ENCODE measurements at regions not wholly inside any gene's neighbourhood (a gene's known extent, or its start where the extent isn't known, plus 50 kb on each side); places are given as distances from the start of the nearest gene placed in this dataset.

DNA sequence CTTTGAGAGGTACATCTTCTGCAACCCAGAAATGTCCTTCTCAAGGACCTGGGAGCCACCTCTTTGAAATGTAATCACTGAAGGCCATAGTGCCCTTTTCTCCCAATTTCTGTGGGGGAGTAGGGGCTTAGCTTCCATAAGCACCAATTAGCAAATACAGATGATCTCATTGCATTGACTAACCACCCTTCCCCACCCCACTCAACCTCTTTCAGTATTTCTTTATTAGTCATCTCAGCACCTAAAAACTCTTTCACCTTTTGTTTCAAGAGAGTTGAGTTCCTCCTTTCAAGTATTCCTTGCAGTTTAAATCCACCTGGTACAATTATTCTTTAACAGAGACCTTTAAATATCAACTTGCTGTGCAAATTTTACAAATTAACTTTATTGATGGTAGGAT lies 1011.8 kb upstream of the CDH2 start:
- DNase-seq: no peak

DNA sequence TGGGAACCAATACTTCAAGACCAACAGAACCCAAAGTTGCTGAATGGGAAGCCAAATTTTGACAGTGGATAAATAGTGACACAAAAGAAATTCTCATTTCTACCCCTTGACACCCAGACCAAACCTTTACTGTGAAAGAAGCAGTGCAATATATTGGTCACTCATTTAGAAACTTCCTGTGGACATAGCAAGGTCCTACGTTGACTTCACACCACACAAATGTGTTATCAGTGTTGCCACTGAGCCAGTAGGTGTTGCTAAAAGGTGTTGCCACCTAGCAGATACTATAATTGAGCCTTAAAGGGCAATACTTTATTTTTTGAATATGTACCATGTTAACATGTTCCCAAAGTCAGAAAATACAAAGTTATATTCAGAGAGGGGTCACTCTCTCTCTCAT lies 1008.9 kb upstream of the CDH2 start:
- no peak for DNase-seq

DNA sequence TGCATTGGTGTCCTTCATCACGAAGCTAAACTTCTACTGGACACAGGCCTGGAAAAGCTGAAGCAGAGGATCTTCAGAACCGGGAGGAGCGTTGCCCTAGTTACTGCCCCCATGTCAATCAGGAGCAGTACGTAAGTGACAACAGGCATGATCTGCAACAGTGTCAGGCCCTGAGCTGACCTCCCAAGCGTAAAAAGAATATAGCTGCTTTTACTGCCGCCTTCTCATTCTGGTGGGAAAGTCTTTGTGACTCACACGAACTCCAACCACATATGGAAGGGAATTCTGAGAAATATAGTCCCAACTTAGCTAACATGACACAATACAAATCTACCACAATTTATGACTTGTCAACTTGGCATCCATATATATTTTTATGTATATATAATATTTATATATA lies 1007.7 kb upstream of the CDH2 start:
- no peak for DNase-seq

DNA sequence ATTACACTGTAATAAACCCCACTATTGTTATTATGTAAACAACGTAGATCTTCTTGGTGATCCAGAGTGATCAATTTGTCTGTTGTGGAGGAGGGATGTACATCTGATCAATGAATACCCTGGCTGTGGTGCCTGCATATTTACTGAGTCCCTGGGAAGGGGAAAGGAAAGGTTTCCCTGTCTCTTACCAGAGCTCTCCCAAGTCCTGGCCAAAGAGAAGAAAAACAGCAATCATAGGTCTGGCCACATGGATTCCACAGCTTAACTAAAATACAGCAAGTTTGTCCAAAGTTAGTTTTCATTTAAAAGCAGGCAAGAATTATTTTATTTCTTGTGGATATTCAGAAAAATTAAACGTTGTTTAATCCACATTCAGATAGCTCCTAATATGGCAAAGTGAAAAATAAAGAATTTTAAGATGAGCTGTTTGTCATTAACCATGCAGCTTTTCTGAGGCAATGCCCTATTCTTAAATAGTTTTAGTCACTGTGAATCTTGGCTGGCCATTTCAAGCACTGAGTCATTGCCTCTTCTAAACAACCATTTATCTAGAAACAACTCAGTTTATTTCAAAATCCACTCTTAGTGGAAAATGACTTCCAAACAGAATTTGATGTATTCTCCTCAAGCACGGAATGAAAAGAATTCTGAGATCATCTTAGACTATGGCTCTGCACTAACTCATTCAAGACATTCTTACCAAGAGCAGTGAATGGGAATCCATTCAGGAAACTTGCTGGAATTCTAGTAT lies 1004.4 kb upstream of the CDH2 start:
- DNase-seq: peak in 1 of 14 donors; percentile 11

DNA sequence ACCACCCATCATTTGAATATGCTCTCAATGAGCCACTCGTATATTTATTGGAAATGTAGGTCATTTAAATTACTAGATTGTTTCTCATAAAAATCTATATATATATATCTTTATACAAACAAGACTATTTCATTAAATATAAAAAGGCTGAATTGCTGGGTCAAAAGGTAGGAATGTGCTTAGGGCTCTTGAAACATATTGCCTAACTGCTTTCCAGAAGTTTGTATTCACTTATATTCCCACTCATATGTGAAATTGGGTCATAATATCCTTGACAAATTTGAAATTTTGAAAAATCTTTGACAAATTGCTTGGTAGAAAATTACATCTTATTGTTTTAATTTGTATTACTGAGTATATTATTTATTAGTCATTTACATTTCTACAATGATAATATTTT lies 999.8 kb upstream of the CDH2 start:
- no peak for DNase-seq

DNA sequence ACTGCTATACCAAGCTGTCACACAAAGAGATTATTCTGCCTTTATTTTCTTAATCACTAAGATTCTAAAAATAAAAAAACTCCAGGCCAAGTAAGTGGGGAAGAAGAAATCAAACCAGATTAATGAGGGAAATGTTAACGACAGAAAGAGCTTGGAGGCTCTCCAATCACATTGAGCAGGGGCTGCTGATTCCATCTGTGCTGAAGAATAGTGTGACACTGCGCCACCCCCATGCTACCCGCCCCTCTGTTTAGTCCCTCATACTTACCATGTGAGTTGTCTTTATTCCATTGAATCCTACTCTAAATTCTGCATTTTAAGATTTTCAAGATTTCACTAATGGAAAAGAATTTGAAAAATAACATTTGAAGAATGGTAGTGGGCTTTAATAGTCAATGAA lies 998.0 kb upstream of the CDH2 start:
- peak in 1 of 14 donors; percentile 5 for DNase-seq

DNA sequence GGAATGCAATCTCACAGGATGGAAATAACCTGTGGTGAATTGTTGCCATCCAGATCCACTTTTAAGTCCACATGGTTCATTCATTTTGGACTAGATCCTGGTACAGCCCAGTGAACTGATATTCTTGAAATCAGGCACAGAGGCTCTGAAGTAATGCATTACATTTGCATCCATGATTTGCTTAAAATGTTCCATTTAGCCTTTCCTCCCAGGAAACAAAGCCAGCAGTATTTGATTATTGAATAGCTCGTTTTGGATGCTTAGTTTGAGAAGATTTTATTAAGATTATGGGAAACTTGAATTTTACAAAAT lies 995.8 kb upstream of the CDH2 start:
- no peak for DNase-seq

DNA sequence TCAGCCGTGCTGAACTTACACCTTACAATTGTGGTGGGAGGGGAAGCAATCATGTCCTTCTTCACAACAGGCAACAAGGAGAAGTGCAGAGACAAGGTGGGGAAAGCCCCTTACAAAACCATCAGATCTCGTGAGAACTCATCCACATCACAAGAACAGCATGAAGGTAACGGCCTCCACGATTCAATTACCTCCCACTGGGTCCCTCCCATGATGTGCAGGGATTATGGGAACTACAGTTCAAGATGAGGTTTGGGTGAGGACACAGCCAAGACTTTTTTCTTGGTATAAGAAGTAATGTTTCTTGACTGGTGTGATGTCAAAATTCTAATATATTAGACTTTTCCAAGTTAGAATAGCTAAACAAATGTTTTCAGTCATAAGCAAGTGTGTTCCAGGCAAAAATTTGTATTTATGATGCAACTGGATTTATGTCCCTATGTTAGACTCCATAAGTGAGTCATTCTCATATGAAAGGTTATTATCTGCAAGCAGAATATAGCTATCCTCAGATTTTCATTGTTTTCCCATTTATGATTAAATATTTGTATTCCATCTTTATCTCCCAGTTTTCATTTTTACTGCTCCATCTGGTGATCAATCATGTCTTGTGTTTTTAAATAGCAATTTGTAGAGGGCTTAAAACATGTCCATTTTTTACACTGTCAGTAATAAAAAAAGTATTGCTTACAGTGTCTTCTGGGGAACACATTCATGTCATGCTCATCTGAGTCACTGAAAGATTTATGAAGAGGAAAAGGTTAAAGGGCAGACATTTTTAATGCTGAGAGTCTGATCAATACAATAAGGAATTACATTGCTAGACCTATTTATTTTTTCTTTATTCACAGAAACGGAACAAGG lies 995.2 kb upstream of the CDH2 start:
- DNase-seq: no peak

DNA sequence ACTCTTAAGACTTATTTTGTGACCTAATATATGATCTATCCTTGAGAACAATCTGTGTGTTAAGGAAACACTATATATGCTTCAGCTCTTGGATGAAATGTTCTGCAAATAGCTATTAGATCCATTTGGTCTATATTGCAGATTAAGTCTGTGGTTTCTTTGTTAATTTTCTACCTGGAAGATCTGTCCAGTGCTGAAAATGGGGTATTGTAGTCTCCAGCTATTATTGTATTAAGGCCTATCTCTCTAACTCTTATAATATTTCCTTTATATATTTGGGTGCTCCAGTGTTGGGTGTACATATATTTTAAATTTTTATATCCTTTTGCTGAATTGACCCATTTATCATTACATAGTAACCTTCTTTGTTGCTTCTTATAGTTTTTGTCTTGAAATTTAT lies 992.7 kb upstream of the CDH2 start:
- DNase-seq: no peak

DNA sequence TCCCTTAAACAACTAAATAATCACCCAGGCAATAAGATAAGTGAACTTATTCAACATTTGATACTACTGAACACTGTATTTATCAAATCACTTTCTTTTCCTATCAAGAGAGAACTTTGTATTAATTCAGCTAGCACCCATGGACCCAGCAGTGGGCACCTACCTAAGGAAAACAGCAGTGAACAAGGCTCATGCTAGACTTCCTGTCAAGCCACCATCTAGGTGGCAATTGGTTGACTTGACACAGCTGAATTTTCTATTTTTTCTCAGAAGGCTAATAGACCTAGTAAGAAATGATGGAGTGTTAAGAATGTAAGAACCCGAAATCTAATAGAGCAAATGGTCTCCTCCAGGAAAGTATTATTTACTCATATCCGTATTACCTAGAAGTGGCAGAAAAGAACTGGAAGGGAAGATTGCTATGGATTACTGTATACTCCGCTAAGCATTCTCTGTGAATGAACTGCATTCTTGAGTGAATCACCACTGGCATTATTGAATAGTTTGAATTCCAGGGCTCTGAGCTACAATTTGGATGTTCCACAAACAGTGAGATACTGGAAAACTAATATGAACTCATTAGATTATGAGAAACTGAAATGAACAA lies 988.2 kb upstream of the CDH2 start:
- no peak for DNase-seq

DNA sequence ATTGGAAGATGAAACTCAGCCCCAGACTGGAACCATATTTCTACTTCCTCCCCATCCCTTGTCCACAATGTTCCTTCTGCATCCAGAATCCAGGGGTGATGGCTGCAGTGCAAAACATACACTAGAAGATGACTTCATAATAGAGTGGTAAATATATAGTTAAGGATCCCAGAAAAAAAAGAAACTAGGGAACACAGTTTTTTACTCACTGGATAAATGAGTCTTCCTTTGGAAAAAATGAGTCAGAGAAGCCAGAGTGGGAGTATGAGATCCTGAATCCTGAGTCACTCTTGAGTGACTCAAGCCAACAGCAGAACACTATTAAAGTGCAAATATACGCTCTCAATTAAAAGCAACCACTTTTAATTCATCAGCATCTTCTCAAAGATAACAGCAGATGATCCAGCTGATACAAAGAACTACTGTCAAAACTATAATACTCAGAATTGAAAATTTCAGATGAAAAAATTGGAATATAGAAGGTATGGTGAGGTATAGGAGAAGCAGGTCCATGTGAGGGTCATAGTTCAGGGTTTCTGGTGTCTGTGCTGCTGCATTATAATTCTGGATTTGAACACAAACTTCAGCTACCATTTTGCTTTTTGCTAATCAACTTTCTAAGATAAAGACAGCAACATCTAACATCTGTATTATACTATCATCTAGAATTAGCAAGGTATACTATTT lies 987.2 kb upstream of the CDH2 start:
- no peak for DNase-seq

DNA sequence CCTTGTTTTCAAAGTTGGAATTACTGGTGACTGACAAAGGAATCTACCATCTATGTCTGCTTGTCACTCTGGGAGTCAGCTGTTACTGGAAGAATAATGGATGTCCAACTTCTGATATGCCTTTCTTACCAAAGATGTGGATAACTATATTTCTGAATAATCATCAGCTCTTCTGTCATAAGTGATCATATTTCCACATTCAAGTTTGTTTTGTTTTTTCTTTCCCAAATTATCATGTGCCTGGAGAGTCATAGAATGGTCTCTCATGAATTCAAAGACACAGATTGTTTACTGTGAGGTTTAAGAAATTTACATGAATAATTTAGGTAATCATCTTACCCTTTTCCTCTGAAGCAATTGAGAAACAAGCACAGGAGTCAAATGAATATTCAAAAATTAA lies 986.7 kb upstream of the CDH2 start:
- no peak for DNase-seq

DNA sequence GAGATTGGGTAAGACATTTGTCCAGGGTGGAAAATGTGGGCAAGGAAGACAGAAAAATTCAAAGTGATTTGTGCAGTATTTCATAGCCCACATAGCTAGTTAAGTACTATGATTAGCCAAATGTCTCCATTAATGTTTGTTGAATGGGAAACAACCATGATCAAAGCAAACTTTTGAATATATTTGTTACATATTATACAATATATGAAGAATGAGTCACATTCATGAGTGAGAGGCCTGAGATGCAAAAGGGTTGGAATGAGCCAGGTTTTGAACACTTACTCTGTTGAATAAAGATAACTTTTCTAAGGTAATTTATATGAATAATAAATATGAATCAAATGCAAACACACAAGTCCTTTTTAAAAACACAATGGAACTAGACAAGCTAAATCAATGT lies 984.5 kb upstream of the CDH2 start:
- DNase-seq: no peak

DNA sequence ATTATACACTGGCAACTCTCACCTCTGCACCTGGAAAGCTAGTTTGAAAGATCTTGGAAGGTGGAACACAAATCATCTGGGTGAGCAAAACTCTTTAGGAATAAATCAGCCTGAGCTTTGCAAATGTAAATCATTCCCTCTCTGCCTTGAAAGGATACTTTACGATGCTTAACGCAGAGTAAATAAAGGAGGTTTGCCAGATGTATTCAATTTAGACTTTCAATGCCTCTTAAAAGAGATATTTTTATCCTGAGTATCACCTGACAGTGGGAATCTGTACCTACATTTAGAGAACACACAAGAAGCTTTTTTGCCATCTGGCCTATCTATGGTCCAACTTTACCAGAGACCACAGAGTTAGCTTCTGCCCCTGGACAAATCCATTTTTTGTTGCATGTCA lies 983.2 kb upstream of the CDH2 start:
- DNase-seq: no peak

DNA sequence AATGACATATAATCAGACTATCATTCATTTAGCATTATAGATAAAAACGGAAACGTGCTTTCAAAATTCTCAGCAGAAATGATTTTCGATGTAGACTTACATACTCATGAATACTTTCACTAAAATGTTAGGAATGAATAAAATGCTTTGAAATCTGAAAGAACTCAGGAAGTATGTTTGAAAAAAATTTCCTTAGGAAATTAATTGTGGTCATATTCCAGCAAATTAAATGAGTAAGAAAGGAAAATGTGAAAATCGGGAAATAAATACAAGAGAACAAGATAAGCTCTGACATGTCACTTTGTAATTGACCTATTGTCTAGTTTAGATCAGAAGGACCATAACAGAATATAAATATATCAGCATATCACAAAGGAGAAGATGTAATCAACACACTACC lies 981.0 kb upstream of the CDH2 start:
- no peak for DNase-seq

DNA sequence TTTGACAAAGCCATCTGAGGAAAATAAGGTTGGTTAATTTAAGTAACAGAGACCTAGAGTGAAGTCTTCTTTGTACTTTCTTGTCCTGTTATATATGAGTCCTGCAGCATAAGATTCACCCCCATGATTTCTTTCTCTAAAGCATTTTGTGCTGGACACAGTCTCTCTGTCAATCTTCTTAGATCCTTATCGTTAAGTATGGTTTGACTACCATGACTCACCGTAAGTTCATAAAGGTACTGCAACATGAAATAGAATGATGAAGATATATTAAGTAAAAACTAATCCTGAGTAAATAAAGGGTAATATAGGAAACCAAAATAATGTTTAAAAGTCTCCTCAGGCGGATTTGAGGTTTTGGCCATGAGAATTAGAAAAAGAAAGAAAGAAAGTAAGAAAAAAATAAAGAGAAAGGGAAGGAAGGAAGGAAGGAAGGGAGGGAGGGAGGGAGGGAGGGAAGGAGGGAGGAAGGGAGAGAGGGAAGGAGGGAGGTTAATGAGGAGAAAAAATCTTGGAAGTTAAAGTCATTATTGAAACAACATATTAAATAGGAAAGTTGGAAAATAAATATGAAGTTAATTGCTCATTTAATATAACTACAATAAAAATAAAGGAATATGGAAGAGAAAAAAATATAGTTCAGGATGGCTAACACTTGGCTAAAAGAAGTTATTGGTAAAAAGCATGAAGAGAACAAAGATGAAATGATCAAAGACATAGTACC lies 980.3 kb upstream of the CDH2 start:
- no peak for DNase-seq

DNA sequence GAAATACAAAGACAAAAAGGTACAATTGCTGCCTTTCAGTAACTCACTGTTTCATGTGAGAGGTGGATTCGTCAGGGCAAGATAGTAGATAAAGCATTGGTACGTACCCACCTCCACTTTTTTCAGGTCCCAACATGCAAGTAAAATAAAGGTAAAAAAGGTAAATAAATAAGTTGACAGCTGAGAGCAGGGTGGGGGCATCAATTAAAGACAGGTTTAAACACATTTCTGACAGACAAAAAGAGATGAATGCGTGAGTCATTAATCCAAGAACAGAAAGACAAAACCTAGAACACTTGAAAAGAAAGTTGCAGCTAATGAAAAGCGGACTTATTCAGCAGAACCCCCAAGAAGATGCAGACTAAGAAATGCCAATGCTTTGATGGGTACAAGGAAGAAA lies 979.6 kb upstream of the CDH2 start:
- DNase-seq: no peak

DNA sequence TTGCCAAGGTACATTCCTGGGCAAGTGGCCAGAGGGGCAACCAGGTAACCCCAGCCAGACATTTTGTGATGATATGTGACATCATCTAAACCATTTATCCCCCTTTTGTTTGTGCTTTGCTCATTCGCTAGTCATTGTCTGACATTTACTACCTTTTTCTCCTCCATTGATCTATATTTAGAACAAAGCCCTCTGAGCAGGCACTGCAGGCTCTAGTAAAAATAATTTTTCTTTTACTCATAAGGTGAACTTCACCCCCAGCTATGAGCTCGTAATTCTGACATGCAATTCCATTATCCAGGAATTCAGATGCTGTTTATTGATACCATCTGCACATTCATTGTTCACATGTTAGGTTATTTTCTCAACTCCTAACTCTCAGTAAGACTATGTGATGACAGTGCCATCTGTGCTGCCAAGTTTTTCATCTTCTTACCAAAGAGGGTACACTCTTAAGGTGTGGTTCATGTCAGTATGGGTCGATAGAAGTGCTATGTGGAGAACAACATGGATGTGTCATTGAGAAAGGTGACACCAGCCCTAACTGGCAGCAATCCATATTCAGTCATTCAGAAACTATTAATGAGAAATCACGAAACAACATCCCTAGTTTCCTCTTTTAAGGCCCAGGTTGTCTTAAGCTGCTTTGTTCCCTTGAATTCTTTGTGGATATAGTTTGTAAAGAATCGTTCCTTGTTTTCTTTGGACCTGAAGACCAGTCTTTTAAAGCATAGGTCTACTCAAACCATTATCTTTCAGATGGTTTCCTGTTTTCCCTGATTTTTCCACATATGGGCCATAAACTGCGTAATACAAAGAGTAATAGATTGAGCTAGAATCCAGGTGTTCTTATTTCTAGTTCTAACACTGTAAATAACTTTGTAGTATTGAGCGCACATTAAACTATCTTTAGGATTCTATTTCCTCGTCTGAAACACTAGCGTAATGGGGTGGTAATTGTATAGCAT lies 978.1 kb upstream of the CDH2 start:
- DNase-seq: no peak

DNA sequence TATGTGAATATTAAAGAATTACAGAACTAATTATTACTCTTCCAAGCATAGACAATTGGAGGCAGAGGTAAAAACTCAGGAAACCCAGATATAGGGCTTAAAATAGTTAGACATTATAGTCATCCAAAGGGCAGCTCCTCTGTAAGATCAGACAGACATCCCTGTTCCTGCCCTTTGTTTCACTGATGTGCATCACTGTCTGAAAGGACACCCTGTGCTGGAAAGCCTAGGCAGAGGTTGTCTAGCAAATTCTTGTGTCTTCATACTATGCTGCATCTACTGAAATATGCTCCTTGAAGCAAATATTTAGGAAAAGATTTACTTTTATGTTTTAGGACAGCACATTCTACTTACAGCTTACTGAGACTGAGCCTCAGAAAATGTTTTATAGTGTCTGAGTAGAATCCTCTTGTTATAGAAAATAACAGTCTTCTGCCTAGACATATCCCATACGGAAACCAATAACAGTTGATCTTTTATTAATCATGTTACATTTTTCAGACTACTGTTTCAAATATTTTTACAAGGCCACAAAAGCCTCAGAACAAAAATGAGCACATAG lies 977.3 kb upstream of the CDH2 start:
- no peak for DNase-seq

DNA sequence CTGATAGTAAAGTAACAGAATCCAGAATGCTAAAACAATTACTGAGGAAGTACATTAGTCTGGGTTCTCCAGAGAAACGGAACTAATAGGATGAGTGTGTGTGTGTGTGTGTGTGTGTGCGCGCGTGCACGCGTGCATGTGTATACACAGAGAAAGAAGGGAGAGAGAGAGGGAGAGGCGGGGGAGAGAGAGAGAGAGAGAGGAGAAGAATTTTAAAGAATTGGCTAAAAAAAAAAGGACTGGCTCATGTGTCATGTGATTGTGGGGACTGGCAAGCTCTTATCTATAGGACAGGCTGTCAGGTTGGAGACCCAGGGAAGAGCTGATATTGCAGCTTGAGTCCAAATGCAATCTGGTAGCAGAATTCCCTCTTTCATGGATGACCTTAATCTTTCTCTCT lies 976.2 kb upstream of the CDH2 start:
- no peak for DNase-seq

DNA sequence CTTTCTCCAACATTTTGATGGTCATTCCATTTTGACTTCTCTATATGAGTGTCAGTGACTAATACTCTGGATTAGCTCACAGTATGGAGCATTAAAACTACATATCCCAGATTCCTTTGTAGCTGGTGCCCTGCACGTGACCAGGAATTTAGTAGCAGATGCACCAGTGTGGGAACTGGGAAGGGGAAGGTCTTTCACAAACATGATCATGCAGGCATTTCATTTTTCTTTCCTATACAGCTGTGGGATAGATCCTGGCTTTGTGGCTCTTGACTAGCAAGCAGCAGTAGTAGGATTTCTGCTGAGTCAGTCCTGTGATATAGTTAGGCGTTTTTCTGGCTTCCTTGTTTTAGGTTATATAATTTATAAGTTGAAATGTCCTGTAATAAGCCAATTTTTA lies 971.0 kb upstream of the CDH2 start:
- DNase-seq: no peak
